SU-DHL-6 (cell line): ENCODE measurements at regions not wholly inside any gene's neighbourhood (a gene's known extent, or its start where the extent isn't known, plus 50 kb on each side); places are given as distances from the start of the nearest gene placed in this dataset.

Experiments used
- H2AFZ ChIP-seq: fragments of 200-600 bp; sonication (generic); 2 replicates; pipeline ENCODE4 v1.6.1; 2014; ENCODE audit warnings: low read depth, mild to moderate bottlenecking, moderate library complexity, mixed read lengths, antibody characterized with exemption, low read length; ENCODE audit not compliant: severe bottlenecking
- H3F3A ChIP-seq: fragments of 200-600 bp; shearing (Covaris generic); 2 replicates; pipeline ENCODE4 v1.6.0; 2016; ENCODE audit warnings: antibody characterized with exemption, mild to moderate bottlenecking; ENCODE audit not compliant: insufficient read depth
- H3K27ac ChIP-seq: fragments of 200-600 bp; sonication (generic); 2 replicates; pipeline ENCODE4 v1.5.1; 2016; ENCODE audit warnings: low read depth, mild to moderate bottlenecking, low read length, moderate library complexity, mixed read lengths
- H3K27me3 ChIP-seq: fragments of 200-600 bp; sonication (generic), shearing (Covaris generic); 2 replicates; pipeline ENCODE4 v1.6.0; 2014; ENCODE audit warnings: mild to moderate bottlenecking, low read length
- H3K36me3 ChIP-seq: fragments of 200-600 bp; sonication (generic); 2 replicates; pipeline ENCODE4 v1.6.1; 2014; ENCODE audit warnings: mild to moderate bottlenecking, low read length, mixed read lengths
- H3K4me2 ChIP-seq: fragments of 300-600, 200-600 bp; shearing (Covaris generic), sonication (generic); 2 replicates; pipeline ENCODE4 v1.6.0; 2014; ENCODE audit warnings: low read length, low read depth, mild to moderate bottlenecking; ENCODE audit not compliant: poor library complexity, severe bottlenecking
- H3K4me3 ChIP-seq: fragments of 200-600 bp; sonication (generic); 2 replicates; pipeline ENCODE4 v1.5.1; 2014; ENCODE audit warnings: antibody characterized with exemption, low read length, mild to moderate bottlenecking, mixed read lengths; ENCODE audit not compliant: insufficient read depth, poor library complexity, severe bottlenecking
- H3K79me2 ChIP-seq: fragments of 200-600 bp; sonication (generic); 2 replicates; pipeline ENCODE4 v1.6.1; 2014; ENCODE audit warnings: mild to moderate bottlenecking, low read length, moderate library complexity; ENCODE audit not compliant: insufficient read depth
- H3K9ac ChIP-seq: fragments of 200-600 bp; sonication (generic); 2 replicates; pipeline ENCODE4 v1.7.0; 2014; ENCODE audit warnings: mild to moderate bottlenecking, low read length
- H3K9me2 ChIP-seq: fragments of 200-600 bp; sonication (generic); replicated peaks from 2 replicates; pipeline ENCODE4 v1.6.1; 2014; ENCODE audit warnings: low read length; ENCODE audit not compliant: insufficient read depth
- H3K9me3 ChIP-seq: fragments of 200-600 bp; sonication (generic); 2 replicates; pipeline ENCODE4 v1.6.1; 2014; ENCODE audit warnings: low read length, mixed read lengths; ENCODE audit not compliant: insufficient read depth
- H4K20me1 ChIP-seq: fragments of 200-600 bp; sonication (generic); 2 replicates; pipeline ENCODE4 v1.6.1; 2014; ENCODE audit warnings: low read depth, mild to moderate bottlenecking, antibody characterized with exemption, low read length, moderate library complexity, mixed read lengths
- EZH2phosphoT487 ChIP-seq: fragments of 200-600 bp; sonication (generic), shearing (Covaris generic); conservative IDR thresholded peaks from 2 replicates; pipeline ENCODE4 v1.6.1; 2018; ENCODE audit warnings: mild to moderate bottlenecking, antibody characterized with exemption, low read length, moderate library complexity, mixed read lengths
- TF ChIP-seq, protein P1 (sequence below): fragments of 200-600 bp; sonication (generic); IDR thresholded peaks from one replicate; pipeline ENCODE4 v1.5.1; 2017; ENCODE audit warnings: antibody characterized with exemption, mild to moderate bottlenecking, low read length, moderate library complexity; ENCODE audit not compliant: insufficient read depth, poor library complexity, severe bottlenecking

DNA sequence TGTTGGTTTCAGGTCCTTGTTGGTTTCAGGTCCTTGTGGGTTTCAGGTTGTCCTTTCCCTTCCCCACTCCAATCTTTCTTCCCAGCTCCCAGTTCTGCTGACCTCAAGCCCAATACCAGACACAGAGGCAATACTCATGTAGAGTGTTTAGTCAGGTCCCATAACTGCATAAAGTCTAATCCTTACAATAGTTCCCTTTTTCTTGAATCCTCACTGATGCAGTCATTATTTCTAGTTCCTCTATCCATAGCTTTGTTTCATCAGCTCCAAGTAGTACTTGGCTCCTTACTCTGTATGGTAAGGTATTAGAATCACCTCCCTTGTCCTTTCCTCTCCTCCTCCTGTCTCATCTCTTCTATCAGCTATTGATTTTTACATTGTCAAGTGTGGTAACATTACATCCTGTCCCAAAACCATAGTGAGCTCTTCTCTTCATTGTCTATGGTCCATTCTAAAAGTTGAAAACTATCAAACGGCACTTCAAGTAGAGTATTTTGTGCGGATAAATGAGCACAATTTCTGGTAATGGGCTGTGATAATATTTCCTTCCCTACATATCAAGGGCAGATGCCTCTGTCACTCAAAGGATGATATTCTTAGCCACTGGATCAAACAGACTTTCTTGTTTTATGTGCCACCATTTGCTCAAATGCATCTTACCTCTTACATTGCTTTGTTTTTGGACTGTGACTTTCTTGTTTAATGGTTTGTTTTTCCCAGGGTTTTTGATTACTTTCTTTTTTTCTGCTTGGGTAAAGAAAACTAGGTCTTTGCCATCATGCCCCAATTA lies 57.2 kb upstream of the JDP2 start:
- no peak overlapping the region for H3K4me3 ChIP-seq
- H2AFZ ChIP-seq: no peak overlapping the region
- TF ChIP-seq, protein P1, sequence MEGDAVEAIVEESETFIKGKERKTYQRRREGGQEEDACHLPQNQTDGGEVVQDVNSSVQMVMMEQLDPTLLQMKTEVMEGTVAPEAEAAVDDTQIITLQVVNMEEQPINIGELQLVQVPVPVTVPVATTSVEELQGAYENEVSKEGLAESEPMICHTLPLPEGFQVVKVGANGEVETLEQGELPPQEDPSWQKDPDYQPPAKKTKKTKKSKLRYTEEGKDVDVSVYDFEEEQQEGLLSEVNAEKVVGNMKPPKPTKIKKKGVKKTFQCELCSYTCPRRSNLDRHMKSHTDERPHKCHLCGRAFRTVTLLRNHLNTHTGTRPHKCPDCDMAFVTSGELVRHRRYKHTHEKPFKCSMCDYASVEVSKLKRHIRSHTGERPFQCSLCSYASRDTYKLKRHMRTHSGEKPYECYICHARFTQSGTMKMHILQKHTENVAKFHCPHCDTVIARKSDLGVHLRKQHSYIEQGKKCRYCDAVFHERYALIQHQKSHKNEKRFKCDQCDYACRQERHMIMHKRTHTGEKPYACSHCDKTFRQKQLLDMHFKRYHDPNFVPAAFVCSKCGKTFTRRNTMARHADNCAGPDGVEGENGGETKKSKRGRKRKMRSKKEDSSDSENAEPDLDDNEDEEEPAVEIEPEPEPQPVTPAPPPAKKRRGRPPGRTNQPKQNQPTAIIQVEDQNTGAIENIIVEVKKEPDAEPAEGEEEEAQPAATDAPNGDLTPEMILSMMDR: no peak
- no peak for TF ChIP-seq EZH2phosphoT487
- no peak overlapping the region for H3K4me2 ChIP-seq
- no peaks in the 10 kb centered on the region for H3F3A ChIP-seq
- H3K36me3 ChIP-seq: no peaks in the 10 kb centered on the region
- no peak overlapping the region for H3K27ac ChIP-seq
- no peaks in the 10 kb centered on the region for H3K9me3 ChIP-seq
- no peaks in the 10 kb centered on the region for H4K20me1 ChIP-seq
- no peaks in the 10 kb centered on the region for H3K9me2 ChIP-seq
- no peaks in the 10 kb centered on the region for H3K27me3 ChIP-seq
- H3K79me2 ChIP-seq: no peaks in the 10 kb centered on the region
- H3K9ac ChIP-seq: no peak overlapping the region

DNA sequence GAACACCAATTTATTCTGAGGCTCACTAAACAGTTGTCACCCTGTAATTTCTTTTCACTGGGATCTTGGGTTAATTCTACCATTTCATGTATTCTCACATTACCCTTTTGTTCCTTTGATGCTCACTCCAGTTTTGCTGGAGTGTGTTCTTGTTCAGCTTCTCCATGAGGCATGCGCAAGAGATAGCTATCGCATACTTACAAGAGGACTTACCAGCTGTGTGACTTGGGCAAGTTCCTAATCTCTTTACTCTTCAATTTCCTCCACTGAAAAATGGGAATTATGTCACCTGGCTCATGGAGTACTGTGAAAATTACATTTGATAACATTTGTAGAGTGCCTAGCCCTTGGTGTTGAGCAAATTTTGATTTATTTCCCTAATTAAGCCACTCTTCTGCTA lies 56.5 kb upstream of the JDP2 start:
- no peaks in the 10 kb centered on the region for H3F3A ChIP-seq
- no peaks in the 10 kb centered on the region for H3K79me2 ChIP-seq
- H3K27me3 ChIP-seq: no peaks in the 10 kb centered on the region
- TF ChIP-seq EZH2phosphoT487: no peak
- TF ChIP-seq, protein P1: no peak
- no peak overlapping the region for H3K27ac ChIP-seq
- H3K4me2 ChIP-seq: no peak overlapping the region
- H4K20me1 ChIP-seq: no peaks in the 10 kb centered on the region
- no peak overlapping the region for H3K9ac ChIP-seq
- no peaks in the 10 kb centered on the region for H3K36me3 ChIP-seq
- no peak overlapping the region for H2AFZ ChIP-seq
- no peaks in the 10 kb centered on the region for H3K9me3 ChIP-seq
- H3K4me3 ChIP-seq: no peak overlapping the region
- H3K9me2 ChIP-seq: no peaks in the 10 kb centered on the region

GRCh38 chr14:75372260-75372659 lies 55.6 kb upstream of the JDP2 start:
- Histone ChIP-seq H3K79me2 (no peaks in the 10 kb centered on the region), H3K9me2 (no peaks in the 10 kb centered on the region), H3K4me3 (no peak overlapping the region), H3K9ac (no peak overlapping the region), H3K36me3 (no peaks in the 10 kb centered on the region), H3K4me2 (no peak overlapping the region), H3K9me3 (no peaks in the 10 kb centered on the region), H4K20me1 (no peaks in the 10 kb centered on the region), H3K27ac (no peak overlapping the region), H3K27me3 (no peaks in the 10 kb centered on the region), H2AFZ (no peak overlapping the region), H3F3A (no peaks in the 10 kb centered on the region)
- TF ChIP-seq, protein P1: no peak
- no peak for TF ChIP-seq EZH2phosphoT487
